HepG2 (cell line): ENCODE measurements at regions not wholly inside any gene's neighbourhood (a gene's known extent, or its start where the extent isn't known, plus 50 kb on each side); places are given as distances from the start of the nearest gene placed in this dataset.

Experiments
- ATF7-NPFF ChIP-seq: sonication (generic); formaldehyde crosslinking; IDR thresholded peaks from 2 replicates; pipeline ENCODE4 v1.8.1; 2023; ENCODE audit warnings: mild to moderate bottlenecking, low read depth, missing genetic modification reagents, moderate library complexity
- CENPX ChIP-seq: sonication (generic); formaldehyde crosslinking; IDR thresholded peaks from 2 replicates; pipeline ENCODE4 v1.9.0; 2021; ENCODE audit warnings: mild to moderate bottlenecking, missing genetic modification reagents, moderate library complexity
- GATAD2A ChIP-seq: IDR thresholded peaks from 2 replicates; pipeline ENCODE4 v1.6.1; 2016
- HNF4G ChIP-seq, 2 experiments: sonication (generic) in 1 of 2; formaldehyde crosslinking in 1 of 2; IDR thresholded peaks; 2 replicates each; pipeline versions ENCODE4 v1.4.0 to v1.6.1; 2011 to 2020; ENCODE audit warnings: borderline replicate concordance in 2 of 2, low read depth in 2 of 2, mild to moderate bottlenecking in 2 of 2, low read length in 1 of 2, missing genetic modification reagents in 1 of 2, moderate library complexity in 1 of 2
- HOXA7 ChIP-seq: sonication (generic); formaldehyde crosslinking; IDR thresholded peaks from 2 replicates; pipeline ENCODE4 v1.8.1; 2022; ENCODE audit warnings: mild to moderate bottlenecking, missing genetic modification reagents, moderate library complexity
- JDP2 ChIP-seq: sonication (generic); formaldehyde crosslinking; IDR thresholded peaks from 2 replicates; pipeline ENCODE4 v1.8.1; 2022; ENCODE audit warnings: missing genetic modification reagents, borderline replicate concordance
- NFE2 ChIP-seq: sonication (generic); formaldehyde crosslinking; IDR thresholded peaks from 2 replicates; pipeline ENCODE4 v1.4.0; 2020; ENCODE audit warnings: missing genetic modification reagents
- NR1H2 ChIP-seq: sonication (generic); formaldehyde crosslinking; IDR thresholded peaks from 2 replicates; pipeline ENCODE4 v1.8.1; 2022; ENCODE audit warnings: low read depth, missing genetic modification reagents, borderline replicate concordance
- PAF1 ChIP-seq: IDR thresholded peaks from 2 replicates; pipeline ENCODE4 v1.6.1; 2016; ENCODE audit warnings: missing genetic modification reagents, missing compliant biosample characterization
- PAXIP1 ChIP-seq: sonication (generic); formaldehyde crosslinking; conservative IDR thresholded peaks from 2 replicates; pipeline ENCODE4 v1.4.0; 2020; ENCODE audit warnings: mild to moderate bottlenecking, missing genetic modification reagents, moderate library complexity
- PRDM4 ChIP-seq: sonication (generic); formaldehyde crosslinking; IDR thresholded peaks from 2 replicates; pipeline ENCODE4 v1.9.0; 2021; ENCODE audit warnings: missing genetic modification reagents, borderline replicate concordance
- SAFB2 ChIP-seq: sonication (generic); formaldehyde crosslinking; IDR thresholded peaks from 2 replicates; pipeline ENCODE4 v1.5.1; 2020; ENCODE audit warnings: missing genetic modification reagents, low read depth, mild to moderate bottlenecking, borderline replicate concordance
- SALL2 ChIP-seq: sonication (generic); formaldehyde crosslinking; IDR thresholded peaks from 2 replicates; pipeline ENCODE4 v1.8.1; 2023; ENCODE audit warnings: mild to moderate bottlenecking, missing genetic modification reagents, inconsistent platforms
- SAP130 ChIP-seq: IDR thresholded peaks from 2 replicates; pipeline ENCODE4 v1.6.1; 2016; ENCODE audit warnings: low read depth
- SOX13 ChIP-seq, 3 experiments: fragments of 450-650 bp in 1 of 3; sonication (generic) in 1 of 3; formaldehyde crosslinking in 1 of 3; IDR thresholded peaks in 2 of 3; conservative IDR thresholded peaks in 1 of 3; 2 replicates each; pipeline versions ENCODE4 v1.5.0 to v1.6.1; 2016 to 2020; ENCODE audit warnings: antibody characterized with exemption in 1 of 3, mild to moderate bottlenecking in 1 of 3, missing compliant biosample characterization in 1 of 3, missing genetic modification reagents in 1 of 3, moderate library complexity in 1 of 3
- SP5 ChIP-seq: IDR thresholded peaks from 2 replicates; pipeline ENCODE4 v1.6.1; 2016; ENCODE audit warnings: low read depth, borderline replicate concordance
- SRSF1 ChIP-seq: fragments of 200-400 bp; formaldehyde crosslinking; optimal IDR thresholded peaks from 2 replicates; pipeline ENCODE3; 2017; ENCODE audit warnings: mild to moderate bottlenecking, low read depth, low read length, moderate library complexity
- ZNF569 ChIP-seq: sonication (generic); formaldehyde crosslinking; IDR thresholded peaks from 2 replicates; pipeline ENCODE4 v1.5.0; 2020; ENCODE audit warnings: mild to moderate bottlenecking, missing genetic modification reagents, moderate library complexity, borderline replicate concordance
- TF ChIP-seq, protein P1 (sequence below): sonication (generic); formaldehyde crosslinking; IDR thresholded peaks from 2 replicates; pipeline ENCODE4 v1.4.0; 2020; ENCODE audit warnings: missing genetic modification reagents, low read depth, mild to moderate bottlenecking, borderline replicate concordance

- TF ChIP-seq PAXIP1 (CRISPR knock-in tag): 0 out of 2 replicates have a peak, but pooled peaks have one; percentile 15
- TF ChIP-seq HOXA7 (CRISPR knock-in tag): no peak
- TF ChIP-seq CENPX: no peak
- no peak for TF ChIP-seq ATF7-NPFF (CRISPR knock-in tag)
- peak; percentile 38; the same call in 1 of the 2 replicates for TF ChIP-seq SAP130
- TF ChIP-seq PAF1 (CRISPR knock-in tag): no peak
- TF ChIP-seq GATAD2A (CRISPR knock-in tag): peak; percentile 87
- TF ChIP-seq SRSF1: no peak
- TF ChIP-seq SOX13 (IDR thresholded peaks at IDR 0.05): no peak
- TF ChIP-seq SOX13 (CRISPR knock-in tag; conservative IDR thresholded peaks at IDR 0.05 in 1 of 2, IDR thresholded peaks at IDR 0.05 in 1 of 2): peak in 1 of 2 experiments; percentile 84; a peak in 2 of 4 replicates
- no peak for TF ChIP-seq PRDM4 (CRISPR knock-in tag)
- no peak for TF ChIP-seq SALL2
- TF ChIP-seq, protein P1, sequence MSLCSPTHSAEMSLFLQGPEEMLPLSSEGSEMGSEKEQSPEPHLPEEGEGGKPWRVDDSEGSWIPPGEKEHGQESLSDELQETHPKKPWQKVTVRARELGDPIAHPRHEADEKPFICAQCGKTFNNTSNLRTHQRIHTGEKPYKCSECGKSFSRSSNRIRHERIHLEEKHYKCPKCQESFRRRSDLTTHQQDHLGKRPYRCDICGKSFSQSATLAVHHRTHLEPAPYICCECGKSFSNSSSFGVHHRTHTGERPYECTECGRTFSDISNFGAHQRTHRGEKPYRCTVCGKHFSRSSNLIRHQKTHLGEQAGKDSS (CRISPR knock-in tag): no peak
- no peak for TF ChIP-seq NR1H2 (CRISPR knock-in tag)
- TF ChIP-seq SAFB2 (CRISPR knock-in tag): no peak
- no peak for TF ChIP-seq JDP2 (CRISPR knock-in tag)
- TF ChIP-seq ZNF569 (CRISPR knock-in tag): no peak
- peak; percentile 33; the same call in 1 of the 2 replicates for TF ChIP-seq NFE2 (CRISPR knock-in tag)
- no peak for TF ChIP-seq HNF4G (IDR thresholded peaks at IDR 0.05; ENCODE audit: borderline replicate concordance, low read depth, low read length)
- TF ChIP-seq HNF4G (CRISPR knock-in tag; IDR thresholded peaks at IDR 0.05; ENCODE audit: borderline replicate concordance, low read depth): no peak
- no peak for TF ChIP-seq SP5 (CRISPR knock-in tag)
Observed at GRCh38 chr5:92899611-92900010, 681.4 kb downstream of the NR2F1-AS1 start (continued).
